GM12801 (cell line): ENCODE measurements at regions not wholly inside any gene's neighbourhood (a gene's known extent, or its start where the extent isn't known, plus 50 kb on each side); places are given as distances from the start of the nearest gene placed in this dataset.

Source experiments
- TF ChIP-seq, protein P1 (sequence below): IDR thresholded peaks from one replicate; pipeline ENCODE4 v1.5.1; 2011; ENCODE audit warnings: control low read depth; ENCODE audit not compliant: insufficient read length; ENCODE audit errors: extremely low read depth

DNA sequence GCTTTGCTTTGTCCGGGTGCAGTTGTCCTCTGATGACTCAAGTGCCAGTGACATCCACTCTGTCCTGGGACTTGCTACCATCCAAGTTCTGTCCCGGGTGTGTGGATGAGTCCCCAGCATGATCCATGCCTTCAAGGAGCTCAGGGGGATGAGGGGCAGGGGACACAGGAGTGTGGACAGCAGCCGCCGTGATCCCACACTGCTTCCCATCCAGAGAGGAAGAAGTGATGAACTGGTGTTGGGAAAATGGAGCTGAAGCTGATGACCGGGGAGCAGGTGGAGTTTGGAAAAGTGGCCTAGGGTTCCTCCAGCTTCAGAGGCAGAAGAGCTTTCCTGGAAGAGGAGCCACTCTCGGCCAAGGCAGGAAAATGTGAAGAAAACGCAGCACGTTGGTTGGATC lies 249.6 kb upstream of the TNRC6C start:
- TF ChIP-seq, protein P1, sequence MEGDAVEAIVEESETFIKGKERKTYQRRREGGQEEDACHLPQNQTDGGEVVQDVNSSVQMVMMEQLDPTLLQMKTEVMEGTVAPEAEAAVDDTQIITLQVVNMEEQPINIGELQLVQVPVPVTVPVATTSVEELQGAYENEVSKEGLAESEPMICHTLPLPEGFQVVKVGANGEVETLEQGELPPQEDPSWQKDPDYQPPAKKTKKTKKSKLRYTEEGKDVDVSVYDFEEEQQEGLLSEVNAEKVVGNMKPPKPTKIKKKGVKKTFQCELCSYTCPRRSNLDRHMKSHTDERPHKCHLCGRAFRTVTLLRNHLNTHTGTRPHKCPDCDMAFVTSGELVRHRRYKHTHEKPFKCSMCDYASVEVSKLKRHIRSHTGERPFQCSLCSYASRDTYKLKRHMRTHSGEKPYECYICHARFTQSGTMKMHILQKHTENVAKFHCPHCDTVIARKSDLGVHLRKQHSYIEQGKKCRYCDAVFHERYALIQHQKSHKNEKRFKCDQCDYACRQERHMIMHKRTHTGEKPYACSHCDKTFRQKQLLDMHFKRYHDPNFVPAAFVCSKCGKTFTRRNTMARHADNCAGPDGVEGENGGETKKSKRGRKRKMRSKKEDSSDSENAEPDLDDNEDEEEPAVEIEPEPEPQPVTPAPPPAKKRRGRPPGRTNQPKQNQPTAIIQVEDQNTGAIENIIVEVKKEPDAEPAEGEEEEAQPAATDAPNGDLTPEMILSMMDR, result no peak

DNA sequence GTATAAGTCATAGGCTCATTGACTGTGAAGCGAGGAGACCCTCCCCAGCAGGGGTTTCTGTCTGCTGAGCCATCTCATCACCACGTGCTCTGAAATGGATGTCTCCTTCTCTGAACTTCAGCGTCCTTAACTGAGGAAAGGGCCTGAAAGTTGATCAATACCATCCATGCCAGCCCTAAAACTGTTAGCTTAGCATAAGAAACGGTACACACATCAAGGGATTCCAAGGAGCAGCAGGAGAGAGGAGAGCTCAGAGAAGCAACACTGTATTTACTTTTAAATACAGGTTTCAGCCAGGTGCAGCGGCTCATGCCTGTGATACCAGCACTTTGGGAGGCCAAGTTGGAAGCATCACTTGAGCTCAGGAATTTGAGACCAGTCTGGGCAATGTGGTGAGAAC lies 248.9 kb upstream of the TNRC6C start:
- TF ChIP-seq, protein P1, result no peak

DNA sequence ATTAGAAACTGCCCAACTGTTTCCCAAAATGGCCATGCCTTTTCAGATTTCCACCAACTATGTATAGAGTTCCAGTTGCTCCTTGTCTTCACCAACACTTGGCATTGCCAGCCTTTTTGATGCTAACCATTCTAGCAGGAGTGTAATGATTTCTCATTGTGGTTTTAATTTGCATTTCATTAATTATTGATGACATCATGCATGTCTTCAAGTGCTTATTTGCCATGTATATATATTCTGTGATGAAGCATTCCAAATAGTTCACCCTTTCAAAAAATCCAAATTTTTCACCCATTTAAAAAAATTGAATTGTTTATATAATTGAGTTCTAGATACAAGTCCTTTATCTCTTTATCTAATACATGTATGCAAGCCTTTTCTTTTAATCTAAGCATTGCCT lies 245.9 kb upstream of the TNRC6C start:
- TF ChIP-seq, protein P1, result no peak

DNA sequence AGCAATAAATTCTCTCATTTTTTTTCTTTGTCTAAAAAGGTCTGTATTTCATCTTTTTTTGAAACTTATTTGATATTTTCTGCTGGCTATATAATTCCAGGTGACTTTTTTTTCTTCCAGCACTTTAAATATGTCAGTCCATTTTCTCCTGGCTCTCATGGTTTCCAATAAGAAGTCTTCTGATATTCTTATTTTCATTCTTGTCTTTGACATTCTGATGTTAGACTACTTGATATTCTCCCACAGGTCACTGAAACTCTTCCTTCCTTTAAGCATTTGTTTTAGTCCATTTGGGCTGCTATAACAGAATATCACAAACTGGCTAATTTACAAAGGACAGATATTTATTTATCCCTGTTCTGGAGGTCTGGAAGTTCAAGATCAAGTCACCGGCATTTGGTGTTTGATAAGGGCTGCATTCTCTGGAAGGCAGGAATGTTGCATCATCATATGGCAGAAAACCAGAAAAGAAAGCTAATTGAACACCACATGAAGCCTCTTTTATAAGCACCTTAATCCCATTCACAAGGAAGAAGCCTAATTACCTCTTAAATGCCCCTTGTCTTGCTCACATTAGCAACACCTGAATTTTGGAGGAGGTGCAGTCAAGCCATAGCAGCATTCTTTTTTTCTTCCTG lies 242.1 kb upstream of the TNRC6C start:
- TF ChIP-seq, protein P1, result no peak

DNA sequence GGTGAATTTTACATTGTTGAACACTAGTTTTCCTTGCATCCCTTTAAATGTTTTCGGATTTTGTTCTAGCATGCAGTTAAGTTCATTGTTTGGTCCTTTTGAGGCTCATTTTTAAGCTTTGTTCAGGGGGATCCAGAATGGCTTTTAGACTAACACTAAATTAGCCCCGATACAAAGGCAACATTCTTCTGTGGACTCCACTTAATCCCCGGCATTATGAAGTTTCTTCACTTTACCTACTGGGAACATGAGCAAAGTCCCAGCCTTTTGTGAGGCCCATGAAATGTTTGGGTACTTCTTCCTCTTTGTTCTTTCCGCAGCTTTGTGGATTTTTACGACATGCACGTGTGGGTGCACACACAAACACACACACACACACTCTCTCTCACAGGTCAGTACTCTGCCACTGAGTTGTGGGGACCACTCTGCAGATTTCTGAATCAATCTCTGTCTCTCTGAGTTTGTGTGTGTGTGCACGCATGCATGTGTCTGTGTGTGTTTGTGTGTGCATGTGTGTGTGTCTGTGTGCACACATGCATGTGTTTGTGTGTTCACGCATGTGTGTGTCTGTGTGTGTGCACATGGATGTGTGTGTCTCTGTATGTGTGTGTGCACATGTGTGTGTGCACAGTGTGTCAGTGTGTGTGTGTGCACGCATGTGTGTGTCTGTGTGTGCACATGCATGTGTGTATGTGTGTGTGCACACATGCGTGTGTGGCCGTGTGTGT lies 240.4 kb upstream of the TNRC6C start:
- TF ChIP-seq, protein P1, result no peak

DNA sequence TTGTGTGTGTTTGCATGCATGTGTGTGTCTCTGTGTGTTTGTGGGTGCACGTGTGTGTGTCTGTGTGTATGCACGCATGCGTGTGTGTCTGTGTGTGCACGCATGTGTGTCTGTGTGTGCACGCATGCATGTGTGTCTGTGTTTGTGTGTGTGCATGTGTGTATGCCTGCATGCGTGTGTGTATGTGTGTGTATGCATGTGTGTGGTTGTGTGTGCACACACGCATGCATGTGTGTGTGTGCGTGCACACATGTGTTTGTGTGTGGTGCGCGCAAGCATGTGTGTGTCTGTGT lies 239.9 kb upstream of the TNRC6C start:
- TF ChIP-seq, protein P1, result no peak

DNA sequence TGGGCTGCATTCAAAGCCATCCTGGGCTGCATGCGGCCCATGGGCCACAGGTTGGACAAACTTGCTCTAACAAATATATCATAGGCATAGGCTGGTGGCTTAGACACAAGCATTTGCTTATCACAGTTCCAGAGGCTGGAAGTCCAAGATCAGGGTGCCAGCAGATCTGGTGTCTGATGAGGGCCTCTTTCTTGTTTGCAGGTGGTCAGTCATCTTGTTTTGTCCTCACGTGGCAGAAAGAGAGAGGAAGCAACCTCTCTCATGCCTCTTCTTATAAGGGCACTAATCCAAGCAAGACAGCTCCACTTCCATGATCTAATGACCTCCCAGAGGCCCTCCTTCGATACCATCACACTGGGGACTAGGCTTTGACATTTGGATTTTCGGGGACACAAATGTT lies 238.7 kb upstream of the TNRC6C start:
- TF ChIP-seq, protein P1, result no peak
